ENCODE measurements at regions not wholly inside any gene's neighbourhood (a gene's known extent, or its start where the extent isn't known, plus 50 kb on each side); places are given as distances from the start of the nearest gene placed in this dataset.

DNA sequence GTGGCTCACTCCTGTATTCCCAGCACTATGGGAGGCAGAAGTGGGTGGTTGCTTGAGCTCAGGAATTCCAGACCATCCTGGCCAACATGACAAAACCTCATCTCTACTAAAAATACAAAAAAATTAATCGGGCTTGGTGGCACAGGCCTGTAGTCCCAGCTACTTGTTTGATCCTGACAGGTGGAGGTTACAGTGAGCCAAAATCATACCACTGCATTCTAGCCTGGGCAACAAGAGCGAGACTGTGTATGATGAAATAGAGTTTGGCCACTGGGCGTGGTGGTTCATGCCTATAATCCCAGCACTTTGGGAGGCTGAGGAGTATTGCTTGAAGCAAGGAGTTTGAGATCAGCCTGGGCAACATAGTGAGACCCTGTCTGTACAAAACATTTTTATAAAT is 173.3 kb downstream of the TANC2 start:
- TF ChIP-seq, protein P1, sequence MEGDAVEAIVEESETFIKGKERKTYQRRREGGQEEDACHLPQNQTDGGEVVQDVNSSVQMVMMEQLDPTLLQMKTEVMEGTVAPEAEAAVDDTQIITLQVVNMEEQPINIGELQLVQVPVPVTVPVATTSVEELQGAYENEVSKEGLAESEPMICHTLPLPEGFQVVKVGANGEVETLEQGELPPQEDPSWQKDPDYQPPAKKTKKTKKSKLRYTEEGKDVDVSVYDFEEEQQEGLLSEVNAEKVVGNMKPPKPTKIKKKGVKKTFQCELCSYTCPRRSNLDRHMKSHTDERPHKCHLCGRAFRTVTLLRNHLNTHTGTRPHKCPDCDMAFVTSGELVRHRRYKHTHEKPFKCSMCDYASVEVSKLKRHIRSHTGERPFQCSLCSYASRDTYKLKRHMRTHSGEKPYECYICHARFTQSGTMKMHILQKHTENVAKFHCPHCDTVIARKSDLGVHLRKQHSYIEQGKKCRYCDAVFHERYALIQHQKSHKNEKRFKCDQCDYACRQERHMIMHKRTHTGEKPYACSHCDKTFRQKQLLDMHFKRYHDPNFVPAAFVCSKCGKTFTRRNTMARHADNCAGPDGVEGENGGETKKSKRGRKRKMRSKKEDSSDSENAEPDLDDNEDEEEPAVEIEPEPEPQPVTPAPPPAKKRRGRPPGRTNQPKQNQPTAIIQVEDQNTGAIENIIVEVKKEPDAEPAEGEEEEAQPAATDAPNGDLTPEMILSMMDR (IDR thresholded peaks at IDR 0.05; ENCODE audit: low read depth, low read length), result no peak
- H3K4me3 ChIP-seq (ENCODE audit: low read depth, low read length), result no peak overlapping the region
- in situ Hi-C loops (cut with HindIII; ENCODE audit: low sequenced_read_pairs), result no loop called here
- no peak for DNase-seq (ENCODE audit: low read depth, low spot score)

DNA sequence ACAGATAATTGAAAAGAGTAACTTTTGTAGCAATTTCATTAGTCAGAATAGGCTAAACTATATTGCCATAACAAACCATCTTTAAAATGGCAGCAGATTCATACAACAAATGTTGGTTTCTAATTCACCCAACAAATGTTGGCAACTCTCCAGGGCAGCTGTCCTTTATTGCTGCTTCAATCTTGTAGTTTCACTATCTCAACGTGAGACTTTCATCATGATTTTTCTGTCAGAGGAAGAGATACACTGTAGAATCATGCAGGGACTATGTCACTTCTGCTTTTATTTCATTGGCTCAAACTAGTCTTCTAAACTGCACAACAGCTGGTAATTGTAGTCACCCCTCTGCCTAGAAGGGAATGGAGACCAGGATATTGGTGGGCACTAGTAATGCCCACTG is 174.2 kb downstream of the TANC2 start:
- no peak overlapping the region for H3K4me3 ChIP-seq (ENCODE audit: low read depth, low read length)
- in situ Hi-C loops (cut with HindIII; ENCODE audit: low sequenced_read_pairs), result no loop called here
- DNase-seq (ENCODE audit: low read depth, low spot score), result peak; percentile 47
- TF ChIP-seq, protein P1 (IDR thresholded peaks at IDR 0.05; ENCODE audit: low read depth, low read length), result no peak

GRCh38 chr17:63142836-63143235 is 176.8 kb downstream of the TANC2 start:
- TF ChIP-seq, protein P1 (IDR thresholded peaks at IDR 0.05; ENCODE audit: low read depth, low read length), result no peak
- H3K4me3 ChIP-seq (ENCODE audit: low read depth, low read length), result no peak overlapping the region
- no peak for DNase-seq (ENCODE audit: low read depth, low spot score)
- in situ Hi-C loops (cut with HindIII; ENCODE audit: low sequenced_read_pairs), result no loop called here

GRCh38 chr17:63150490-63150889 is 184.5 kb downstream of the TANC2 start:
- H3K4me3 ChIP-seq (ENCODE audit: low read depth, low read length), result no peak overlapping the region
- DNase-seq (ENCODE audit: low read depth, low spot score), result no peak
- in situ Hi-C loops (cut with HindIII; ENCODE audit: low sequenced_read_pairs), result no loop called here
- TF ChIP-seq, protein P1 (IDR thresholded peaks at IDR 0.05; ENCODE audit: low read depth, low read length), result no peak

DNA sequence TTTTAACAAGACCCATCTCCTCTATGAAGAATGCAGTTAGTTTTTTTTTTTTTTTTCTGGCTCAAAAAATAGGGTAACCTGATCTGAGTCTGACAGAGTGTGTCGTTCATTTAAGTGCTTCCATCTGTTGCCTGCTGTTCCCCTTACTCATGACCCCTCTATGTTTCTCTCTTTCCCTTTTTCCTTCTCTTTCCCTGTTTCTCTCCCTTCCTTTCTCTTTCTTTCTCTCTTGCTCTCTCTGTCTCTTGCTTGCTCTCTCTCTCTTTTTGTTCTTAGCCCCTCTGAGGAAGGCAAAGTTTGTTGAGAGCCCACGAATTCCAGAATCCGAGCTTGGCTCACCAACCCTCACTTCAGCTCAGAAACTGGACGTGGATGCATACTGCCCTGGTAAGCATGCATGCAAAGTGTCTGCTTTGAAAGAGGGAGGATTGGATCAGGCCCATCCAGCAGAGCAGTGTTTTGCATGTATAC is 185.0 kb downstream of the TANC2 start:
- H3K4me3 ChIP-seq (ENCODE audit: low read depth, low read length), result no peak overlapping the region
- peak; percentile 69 for DNase-seq (ENCODE audit: low read depth, low spot score)
- TF ChIP-seq, protein P1 (IDR thresholded peaks at IDR 0.05; ENCODE audit: low read depth, low read length), result no peak
- in situ Hi-C loops (cut with HindIII; ENCODE audit: low sequenced_read_pairs), result no loop called here

DNA sequence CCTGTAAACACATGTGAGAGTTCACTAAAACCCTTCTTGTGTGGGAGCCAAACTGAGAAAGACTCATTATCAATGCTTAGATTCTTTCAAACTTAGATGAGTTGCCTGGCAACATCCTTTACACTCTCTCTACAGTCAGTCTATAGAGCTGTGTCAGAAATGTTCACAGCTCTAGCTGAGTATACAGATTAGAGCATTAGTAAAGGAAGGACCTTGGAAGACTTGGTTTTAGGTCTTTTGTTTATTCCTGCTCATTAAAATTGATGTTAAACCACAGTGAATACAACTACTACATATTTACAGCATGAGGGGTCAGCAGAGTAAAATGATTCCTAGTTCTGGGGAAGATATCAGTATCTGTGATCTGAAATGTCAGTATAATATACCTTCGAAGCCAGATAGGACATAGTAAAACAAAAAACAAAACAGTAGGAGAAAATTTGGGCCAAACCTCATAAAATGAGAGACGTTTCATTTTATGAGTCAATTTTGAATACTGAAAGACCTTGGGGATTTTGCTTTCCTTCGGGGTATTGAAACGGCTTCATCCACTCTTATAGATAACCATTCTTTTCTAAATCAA is 186.0 kb downstream of the TANC2 start:
- TF ChIP-seq, protein P1 (IDR thresholded peaks at IDR 0.05; ENCODE audit: low read depth, low read length), result no peak
- in situ Hi-C loops (cut with HindIII; ENCODE audit: low sequenced_read_pairs), result no loop called here
- H3K4me3 ChIP-seq (ENCODE audit: low read depth, low read length), result no peak overlapping the region
- peak; percentile 54 for DNase-seq (ENCODE audit: low read depth, low spot score)

Data from astrocyte of the spinal cord (primary cell).